GM10248 (cell line): ENCODE measurements at regions not wholly inside any gene's neighbourhood (a gene's known extent, or its start where the extent isn't known, plus 50 kb on each side); places are given as distances from the start of the nearest gene placed in this dataset.

ENCODE experiments used
- CTCF ChIA-PET: fragments of 300-600 bp; sonication (Branson Sonifier 250); formaldehyde crosslinking; extraction: SDS; loops from one replicate; lab custom pipeline; 2021; ENCODE audit warnings: antibody characterized with exemption; lab: Yijun Ruan, JAX
- POLR2A ChIA-PET: fragments of 350-650 bp; sonication (Branson Sonifier 250); formaldehyde crosslinking; extraction: SDS; loops from one replicate; lab custom pipeline; 2020; ENCODE audit warnings: antibody characterized with exemption; lab: Yijun Ruan, JAX
- DNase-seq: peaks from one replicate; pipeline ENCODE4 v3.0.0; 2012; ENCODE audit errors: extremely low spot score
- TF ChIP-seq, protein P1 (sequence below): IDR thresholded peaks from 2 replicates; pipeline ENCODE4 v1.5.1; 2012; ENCODE audit warnings: mild to moderate bottlenecking, low read depth; ENCODE audit errors: extremely low read depth, missing control alignments, control extremely low read depth

DNA sequence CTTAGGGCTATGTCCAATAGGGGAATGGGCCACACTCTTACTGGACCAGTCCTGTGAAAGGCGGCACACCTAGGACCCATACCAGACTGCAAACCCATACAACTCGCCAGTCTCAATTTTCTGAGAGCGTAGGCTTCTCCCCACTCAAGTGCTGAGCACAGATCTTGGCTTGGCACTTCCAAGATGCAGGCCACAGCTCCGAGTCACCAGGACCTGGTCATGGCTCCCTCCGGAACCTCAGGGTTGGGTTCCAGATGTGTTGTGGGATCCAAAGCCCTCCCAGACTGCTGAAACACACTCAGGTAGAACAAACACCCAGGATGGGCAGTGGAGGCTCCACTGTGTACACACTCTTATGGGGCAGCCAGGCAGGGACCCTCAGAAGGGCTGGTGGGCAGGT is 103.3 kb downstream of the TMEM144 start:
- CTCF ChIA-PET, result no interaction called here
- DNase-seq, result no peak
- TF ChIP-seq, protein P1, sequence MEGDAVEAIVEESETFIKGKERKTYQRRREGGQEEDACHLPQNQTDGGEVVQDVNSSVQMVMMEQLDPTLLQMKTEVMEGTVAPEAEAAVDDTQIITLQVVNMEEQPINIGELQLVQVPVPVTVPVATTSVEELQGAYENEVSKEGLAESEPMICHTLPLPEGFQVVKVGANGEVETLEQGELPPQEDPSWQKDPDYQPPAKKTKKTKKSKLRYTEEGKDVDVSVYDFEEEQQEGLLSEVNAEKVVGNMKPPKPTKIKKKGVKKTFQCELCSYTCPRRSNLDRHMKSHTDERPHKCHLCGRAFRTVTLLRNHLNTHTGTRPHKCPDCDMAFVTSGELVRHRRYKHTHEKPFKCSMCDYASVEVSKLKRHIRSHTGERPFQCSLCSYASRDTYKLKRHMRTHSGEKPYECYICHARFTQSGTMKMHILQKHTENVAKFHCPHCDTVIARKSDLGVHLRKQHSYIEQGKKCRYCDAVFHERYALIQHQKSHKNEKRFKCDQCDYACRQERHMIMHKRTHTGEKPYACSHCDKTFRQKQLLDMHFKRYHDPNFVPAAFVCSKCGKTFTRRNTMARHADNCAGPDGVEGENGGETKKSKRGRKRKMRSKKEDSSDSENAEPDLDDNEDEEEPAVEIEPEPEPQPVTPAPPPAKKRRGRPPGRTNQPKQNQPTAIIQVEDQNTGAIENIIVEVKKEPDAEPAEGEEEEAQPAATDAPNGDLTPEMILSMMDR, result no peak
- POLR2A ChIA-PET, result no interaction called here

DNA sequence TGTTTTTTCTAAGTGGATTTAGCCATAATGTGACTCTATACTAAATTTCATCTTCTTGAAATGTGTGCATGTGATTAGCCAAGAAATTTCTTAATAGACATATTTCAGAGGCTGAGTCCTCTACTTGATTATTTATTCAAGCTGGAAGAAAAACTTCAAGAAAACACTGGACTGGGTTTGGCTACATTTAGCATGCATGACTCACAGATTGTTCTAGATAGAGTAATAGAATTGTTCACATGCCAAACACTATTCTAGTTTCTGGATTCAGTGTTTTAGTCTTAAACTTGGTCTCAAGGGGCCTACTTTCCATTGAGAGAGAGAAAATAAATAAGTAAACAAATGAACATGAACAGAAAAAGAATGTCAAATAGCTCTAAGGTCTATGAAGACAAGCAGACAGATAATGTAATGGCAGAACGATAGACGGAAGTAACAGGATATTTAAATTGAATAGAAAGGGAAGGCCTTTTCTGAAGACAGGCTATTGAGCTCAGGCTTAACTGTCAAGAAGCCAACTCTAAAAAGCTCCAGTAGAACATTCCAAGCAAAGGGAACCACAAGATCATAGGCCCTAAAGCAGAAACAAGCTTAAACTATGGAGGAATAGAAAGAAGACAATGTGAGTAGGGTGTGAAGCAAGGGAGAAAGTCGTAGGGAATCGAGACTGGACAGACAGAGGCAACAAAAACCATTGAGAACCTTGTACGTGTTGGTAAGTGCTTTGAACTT is 104.6 kb downstream of the TMEM144 start:
- DNase-seq, result no peak
- ChIA-PET POLR2A (no interaction called here), CTCF (interaction anchor here (1.3 to 1.5 kb wide), 3 partner anchors 10 to 15 kb away, joined by 3 to 4 read pairs (median 3); no protein-coding TSS in a partner anchor)
- TF ChIP-seq, protein P1, result no peak

DNA sequence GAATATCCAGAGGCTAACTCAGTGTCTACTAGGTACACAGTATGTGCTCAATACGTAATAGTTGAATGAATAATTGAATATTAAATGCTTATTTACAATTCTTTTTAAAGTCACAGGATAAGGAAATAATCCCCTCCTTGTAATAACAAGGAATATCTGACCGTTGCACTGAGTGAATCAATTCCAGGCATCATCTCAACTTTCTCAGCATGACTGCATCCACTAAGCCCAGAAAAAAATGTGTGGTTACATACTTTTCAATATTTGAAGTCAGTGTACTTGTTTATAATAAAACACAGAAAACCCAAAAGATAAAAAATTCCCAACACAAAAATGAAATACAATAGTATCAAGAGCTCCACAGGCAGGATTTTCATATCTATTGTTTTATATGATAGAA is 105.4 kb downstream of the TMEM144 start:
- POLR2A ChIA-PET, result no interaction called here
- DNase-seq, result no peak
- CTCF ChIA-PET, result interaction anchor here (1.3 to 1.4 kb wide), 2 partner anchors 13 to 16 kb away, joined by 3 to 4 read pairs; no protein-coding TSS in a partner anchor
- TF ChIP-seq, protein P1, result no peak

DNA sequence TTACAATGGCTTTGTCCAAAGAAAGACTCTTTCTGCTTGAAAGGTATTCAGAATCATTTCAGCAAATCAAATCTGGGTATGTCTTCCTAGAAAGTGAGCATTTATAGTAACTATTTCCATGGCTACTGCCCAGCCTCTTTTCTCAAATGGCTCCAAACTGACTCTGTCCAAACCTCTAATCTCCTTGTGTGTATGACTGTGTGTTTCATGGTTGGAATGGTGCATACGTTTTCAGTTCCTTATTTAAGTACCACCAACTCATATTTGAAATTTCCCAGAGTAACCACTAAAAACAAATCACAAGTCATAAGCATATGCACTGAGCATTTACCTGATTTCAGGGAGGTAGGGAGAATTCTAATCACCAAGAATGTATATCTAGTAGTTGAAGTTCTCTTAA is 106.0 kb downstream of the TMEM144 start:
- ChIA-PET POLR2A (no interaction called here), CTCF (interaction anchor here (1.4 kb wide), 1 partner anchor 13 kb away, joined by 4 read pairs; no protein-coding TSS in a partner anchor)
- TF ChIP-seq, protein P1, result no peak

DNA sequence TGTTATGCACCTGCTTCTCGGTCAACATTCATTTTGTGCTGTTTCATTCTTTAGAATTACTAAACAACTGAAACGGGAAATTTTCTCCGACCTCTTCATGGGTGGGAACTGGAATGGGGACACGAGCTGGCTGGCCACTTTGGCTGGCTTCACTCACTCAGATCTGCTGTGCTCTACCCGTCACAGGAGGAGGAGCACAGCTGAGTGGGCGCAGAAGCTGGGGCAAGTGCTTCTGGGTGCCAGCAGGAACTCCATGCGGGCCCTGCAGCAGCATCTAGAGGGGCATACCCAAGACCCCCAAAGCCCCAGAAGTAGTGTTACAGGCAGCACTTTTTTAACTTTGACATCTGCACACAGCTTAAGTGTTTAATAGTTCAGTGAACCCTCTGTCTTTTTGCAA is 109.6 kb downstream of the TMEM144 start:
- ChIA-PET CTCF (interaction anchor here (1.0 to 1.4 kb wide), 3 partner anchors 29 to 70 kb away, joined by 3 to 4 read pairs (median 3); no protein-coding TSS in a partner anchor), POLR2A (no interaction called here)
- no peak for DNase-seq
- TF ChIP-seq, protein P1, result no peak

More for the DNA sequence above, 106.0 kb downstream of the TMEM144 start:
- DNase-seq, result no peak

DNA sequence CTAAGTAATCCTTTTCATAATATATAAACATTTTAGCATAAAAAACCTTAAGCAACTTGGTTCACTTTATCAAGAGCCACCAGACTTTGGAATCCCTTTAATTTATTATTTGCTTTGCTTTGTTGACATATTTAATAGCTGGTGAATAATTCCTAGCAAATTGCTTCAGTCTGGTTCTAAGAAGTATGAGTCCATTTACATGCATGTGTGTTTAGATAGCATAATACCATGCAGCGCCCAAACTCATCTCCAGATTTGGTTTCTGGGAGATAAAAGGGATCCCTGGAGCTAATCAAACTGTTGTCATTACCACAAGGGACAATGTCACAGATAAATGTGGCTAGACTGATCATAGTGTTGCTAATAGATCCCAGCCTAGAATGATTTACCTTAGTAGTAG is 111.8 kb downstream of the TMEM144 start:
- TF ChIP-seq, protein P1, result no peak
- POLR2A ChIA-PET, result no interaction called here
- DNase-seq, result no peak
- CTCF ChIA-PET, result interaction anchor here (1.0 to 2.1 kb wide), 5 partner anchors 10 to 41 kb away, joined by 3 to 5 read pairs (median 4); no protein-coding TSS in a partner anchor
